Loucy (cell line): ENCODE measurements at regions not wholly inside any gene's neighbourhood (a gene's known extent, or its start where the extent isn't known, plus 50 kb on each side); places are given as distances from the start of the nearest gene placed in this dataset.

Experiments used
- H2AFZ ChIP-seq: fragments of 200-600 bp; sonication (generic); 2 replicates; pipeline ENCODE4 v1.6.0; 2016; ENCODE audit warnings: antibody characterized with exemption, mild to moderate bottlenecking, low read length, moderate library complexity
- H3F3A ChIP-seq: fragments of 200-600 bp; 2 replicates; pipeline ENCODE4 v1.6.0; 2016; ENCODE audit warnings: antibody characterized with exemption, low read depth, mild to moderate bottlenecking
- H3K27me3 ChIP-seq: fragments of 200-600 bp; sonication (generic); 2 replicates; pipeline ENCODE4 v1.6.1; 2014; ENCODE audit warnings: low read length, mild to moderate bottlenecking; ENCODE audit not compliant: insufficient read depth, poor library complexity, severe bottlenecking
- H3K36me3 ChIP-seq: fragments of 200-600 bp; sonication (generic); 2 replicates; pipeline ENCODE4 v1.6.1; 2016; ENCODE audit warnings: low read length; ENCODE audit not compliant: insufficient read depth
- H3K4me1 ChIP-seq: fragments of 200-600 bp; sonication (generic); 2 replicates; pipeline ENCODE4 v1.5.1; 2014; ENCODE audit warnings: low read length, mild to moderate bottlenecking; ENCODE audit not compliant: insufficient read depth, poor library complexity, severe bottlenecking
- H3K4me2 ChIP-seq: fragments of 200-600 bp; sonication (generic); 2 replicates; pipeline ENCODE4 v1.6.0; 2014; ENCODE audit warnings: antibody characterized with exemption, low read length, low read depth, mild to moderate bottlenecking; ENCODE audit not compliant: poor library complexity, severe bottlenecking
- H3K4me3 ChIP-seq: fragments of 200-600 bp; sonication (generic); 2 replicates; pipeline ENCODE4 v1.5.1; 2014; ENCODE audit warnings: low read length, mild to moderate bottlenecking, mixed read lengths; ENCODE audit not compliant: poor library complexity, severe bottlenecking
- H3K79me2 ChIP-seq: fragments of 200-600 bp; sonication (generic); 2 replicates; pipeline ENCODE4 v1.6.1; 2014; ENCODE audit warnings: low read length; ENCODE audit not compliant: insufficient read depth
- H3K9ac ChIP-seq: fragments of 200-600 bp; sonication (generic); 2 replicates; pipeline ENCODE4 v1.6.0; 2014; ENCODE audit warnings: mild to moderate bottlenecking, low read depth, low read length, moderate library complexity; ENCODE audit not compliant: poor library complexity, severe bottlenecking
- H3K9me2 ChIP-seq: fragments of 200-600 bp; sonication (generic); replicated peaks from 2 replicates; pipeline ENCODE4 v1.6.1; 2016; ENCODE audit warnings: low read depth, low read length, mixed read lengths
- H3K9me3 ChIP-seq: fragments of 200-600 bp; sonication (generic); 2 replicates; pipeline ENCODE4 v1.6.1; 2014; ENCODE audit warnings: mild to moderate bottlenecking, antibody characterized with exemption, low read length, low read depth; ENCODE audit not compliant: insufficient read depth
- H4K20me1 ChIP-seq: fragments of 200-600 bp; sonication (generic); 2 replicates; pipeline ENCODE4 v1.6.0; 2014; ENCODE audit warnings: antibody characterized with exemption, low read length, mild to moderate bottlenecking; ENCODE audit not compliant: insufficient read depth, poor library complexity, severe bottlenecking
- EZH2phosphoT487 ChIP-seq: fragments of 200-600 bp; IDR thresholded peaks from 2 replicates; pipeline ENCODE4 v1.6.1; 2018; ENCODE audit warnings: antibody characterized with exemption, mild to moderate bottlenecking, moderate library complexity, borderline replicate concordance
- TF ChIP-seq, protein P1 (sequence below): fragments of 200-600 bp; sonication (generic); conservative IDR thresholded peaks from 2 replicates; pipeline ENCODE4 v1.5.1; 2014; ENCODE audit warnings: mild to moderate bottlenecking, antibody characterized with exemption, low read length

DNA sequence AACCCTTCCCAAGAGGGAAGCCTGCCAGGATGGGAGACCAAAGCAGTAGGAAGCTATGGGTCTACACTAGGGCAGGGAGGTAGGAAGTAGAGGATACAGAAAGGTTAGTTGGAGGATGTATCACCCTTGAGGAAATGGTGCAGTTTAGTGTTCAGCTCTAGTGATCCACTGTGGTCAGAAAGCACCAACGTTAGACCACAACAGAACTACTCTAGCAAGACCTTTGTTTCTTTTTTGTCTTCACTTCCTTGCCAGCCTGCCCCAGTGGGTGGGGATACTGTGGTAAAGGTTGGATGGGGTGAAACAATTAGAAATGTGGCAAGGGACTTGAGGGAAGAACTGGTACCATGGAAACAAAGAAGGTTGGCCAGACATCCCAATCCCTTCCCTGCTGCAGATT lies 83.3 kb downstream of the DDIT4L start:
- peak overlapping the region; percentile 60 for H3K9ac ChIP-seq
- no peak for TF ChIP-seq EZH2phosphoT487
- TF ChIP-seq, protein P1, sequence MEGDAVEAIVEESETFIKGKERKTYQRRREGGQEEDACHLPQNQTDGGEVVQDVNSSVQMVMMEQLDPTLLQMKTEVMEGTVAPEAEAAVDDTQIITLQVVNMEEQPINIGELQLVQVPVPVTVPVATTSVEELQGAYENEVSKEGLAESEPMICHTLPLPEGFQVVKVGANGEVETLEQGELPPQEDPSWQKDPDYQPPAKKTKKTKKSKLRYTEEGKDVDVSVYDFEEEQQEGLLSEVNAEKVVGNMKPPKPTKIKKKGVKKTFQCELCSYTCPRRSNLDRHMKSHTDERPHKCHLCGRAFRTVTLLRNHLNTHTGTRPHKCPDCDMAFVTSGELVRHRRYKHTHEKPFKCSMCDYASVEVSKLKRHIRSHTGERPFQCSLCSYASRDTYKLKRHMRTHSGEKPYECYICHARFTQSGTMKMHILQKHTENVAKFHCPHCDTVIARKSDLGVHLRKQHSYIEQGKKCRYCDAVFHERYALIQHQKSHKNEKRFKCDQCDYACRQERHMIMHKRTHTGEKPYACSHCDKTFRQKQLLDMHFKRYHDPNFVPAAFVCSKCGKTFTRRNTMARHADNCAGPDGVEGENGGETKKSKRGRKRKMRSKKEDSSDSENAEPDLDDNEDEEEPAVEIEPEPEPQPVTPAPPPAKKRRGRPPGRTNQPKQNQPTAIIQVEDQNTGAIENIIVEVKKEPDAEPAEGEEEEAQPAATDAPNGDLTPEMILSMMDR = no peak
- H3K4me2 ChIP-seq = peak overlapping the region; percentile 76
- peaks cover 58% of the 10 kb centered on the region for H3K4me1 ChIP-seq
- H4K20me1 ChIP-seq = no peaks in the 10 kb centered on the region
- H2AFZ ChIP-seq = peak overlapping the region; percentile 14; the same call in 1 of the 2 replicates
- H3F3A ChIP-seq = peaks cover 3% of the 10 kb centered on the region; the same call in 1 of the 2 replicates
- no peaks in the 10 kb centered on the region for H3K9me2 ChIP-seq
- H3K27me3 ChIP-seq = no peaks in the 10 kb centered on the region
- no peaks in the 10 kb centered on the region for H3K36me3 ChIP-seq
- H3K9me3 ChIP-seq = no peaks in the 10 kb centered on the region
- peak overlapping the region; percentile 61 for H3K4me3 ChIP-seq
- H3K79me2 ChIP-seq = no peaks in the 10 kb centered on the region

DNA sequence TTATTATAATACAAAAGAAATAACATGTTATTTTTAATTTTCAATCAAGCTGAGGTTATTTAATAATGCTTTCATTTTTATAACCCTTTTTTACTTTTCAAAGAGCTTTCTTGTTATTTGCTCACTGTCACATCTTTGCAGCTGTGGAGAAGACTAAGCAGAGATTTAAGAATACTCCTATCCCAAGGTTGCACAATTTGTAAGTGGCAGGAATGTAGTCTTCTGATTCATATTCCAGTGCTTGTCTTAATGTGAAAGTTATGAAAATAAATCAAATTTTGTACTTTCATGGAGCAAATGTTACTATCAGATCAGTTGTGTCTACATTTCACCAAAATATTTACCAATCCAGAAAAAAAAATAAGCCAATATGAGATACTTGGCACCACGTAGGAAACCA lies 86.6 kb downstream of the DDIT4L start:
- H3F3A ChIP-seq = peaks cover 3% of the 10 kb centered on the region; the same call in 1 of the 2 replicates
- H3K36me3 ChIP-seq = no peaks in the 10 kb centered on the region
- TF ChIP-seq, protein P1 = no peak
- no peak for TF ChIP-seq EZH2phosphoT487
- H3K4me3 ChIP-seq = no peak overlapping the region
- no peaks in the 10 kb centered on the region for H3K9me2 ChIP-seq
- no peaks in the 10 kb centered on the region for H3K9me3 ChIP-seq
- H2AFZ ChIP-seq = no peak overlapping the region
- H3K9ac ChIP-seq = no peak overlapping the region
- peak overlapping the region; percentile 39 for H3K4me2 ChIP-seq
- no peaks in the 10 kb centered on the region for H4K20me1 ChIP-seq
- H3K27me3 ChIP-seq = no peaks in the 10 kb centered on the region
- H3K4me1 ChIP-seq = peaks cover 67% of the 10 kb centered on the region
- no peaks in the 10 kb centered on the region for H3K79me2 ChIP-seq

DNA sequence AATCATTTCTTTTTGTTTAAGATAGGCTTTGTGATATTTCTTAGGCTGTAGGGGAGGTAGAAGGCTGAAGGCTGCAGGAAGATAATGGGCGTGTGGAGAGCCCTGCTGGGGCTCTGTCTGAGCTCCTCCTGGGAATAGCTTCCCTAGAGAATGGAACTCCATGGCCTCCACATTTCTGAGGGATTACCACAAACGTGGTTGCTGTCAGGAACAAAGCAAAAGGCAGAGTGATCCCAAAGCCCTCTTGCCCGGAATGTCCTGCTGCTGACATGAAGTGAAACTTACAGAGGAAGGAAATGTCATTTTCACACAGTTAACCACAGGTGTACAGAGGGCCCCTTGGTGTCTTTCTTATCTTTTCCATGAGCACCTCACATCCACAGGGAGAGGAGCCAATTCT lies 89.3 kb downstream of the DDIT4L start:
- Histone ChIP-seq H3K9ac (peak overlapping the region; percentile 55), H2AFZ (peak overlapping the region; percentile 48), H3K4me2 (peak overlapping the region; percentile 72), H3K4me3 (peak overlapping the region; percentile 57), H3K4me1 (peaks cover 58% of the 10 kb centered on the region), H3K9me3 (no peaks in the 10 kb centered on the region), H3K27me3 (no peaks in the 10 kb centered on the region), H3K36me3 (no peaks in the 10 kb centered on the region), H3K79me2 (no peaks in the 10 kb centered on the region), H4K20me1 (no peaks in the 10 kb centered on the region), H3K9me2 (no peaks in the 10 kb centered on the region), H3F3A (no peaks in the 10 kb centered on the region)
- TF ChIP-seq EZH2phosphoT487 = no peak
- TF ChIP-seq, protein P1 = no peak
